Suppressor macrophage treated with lipopolysaccharide for 4 hours (primary cell): ENCODE measurements at regions not wholly inside any gene's neighbourhood (a gene's known extent, or its start where the extent isn't known, plus 50 kb on each side); places are given as distances from the start of the nearest gene placed in this dataset.
A peak's percentile ranks its signal among the peaks of the same experiment; 100 is the strongest.

Experiments
- DNase-seq: peaks from one replicate; pipeline ENCODE4 v3.0.0-alpha.2; 2020

- DNase-seq: no peak
Observed at GRCh38 chr13:22062478-22063205, 391.8 kb downstream of the FGF9 start.

GRCh38 chr13:22063416-22064124 lies 392.7 kb downstream of the FGF9 start:
- no peak for DNase-seq

DNA sequence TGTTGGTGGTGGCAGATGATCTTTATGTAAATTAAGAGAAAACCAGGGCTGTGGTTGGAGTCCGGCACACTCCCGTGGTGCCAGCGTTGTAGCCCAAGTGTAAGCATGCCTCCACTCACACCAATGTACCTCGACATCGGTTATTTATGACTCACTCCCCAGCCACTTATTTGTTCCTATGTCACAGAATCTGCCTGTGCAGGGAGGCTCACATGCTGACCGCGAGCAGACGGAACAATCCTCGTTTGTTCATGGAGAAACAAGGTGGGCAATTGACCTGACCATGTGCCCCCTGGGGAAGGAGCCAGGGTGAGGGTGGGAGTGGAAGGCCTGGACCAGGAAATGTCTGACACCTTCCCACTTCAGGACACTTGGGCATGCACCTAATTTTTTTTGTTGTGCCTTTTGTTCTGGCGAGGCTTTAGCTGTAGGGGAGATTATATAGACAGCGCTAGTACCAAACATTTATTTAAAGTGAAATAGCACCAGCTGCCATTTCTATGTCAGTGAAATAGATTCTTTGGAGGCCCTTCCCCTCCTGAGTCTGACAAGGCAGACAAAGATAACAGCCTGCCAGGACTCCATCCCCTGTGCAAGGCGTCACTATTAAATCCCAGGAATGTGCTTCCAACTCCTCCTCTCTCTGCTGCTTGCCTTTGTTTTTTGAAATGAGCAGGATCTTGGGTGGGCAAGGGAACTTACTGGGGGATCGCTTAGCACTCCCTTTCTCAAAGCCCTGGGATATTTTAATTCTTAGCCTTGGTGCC lies 394.2 kb downstream of the FGF9 start:
- DNase-seq: no peak

DNA sequence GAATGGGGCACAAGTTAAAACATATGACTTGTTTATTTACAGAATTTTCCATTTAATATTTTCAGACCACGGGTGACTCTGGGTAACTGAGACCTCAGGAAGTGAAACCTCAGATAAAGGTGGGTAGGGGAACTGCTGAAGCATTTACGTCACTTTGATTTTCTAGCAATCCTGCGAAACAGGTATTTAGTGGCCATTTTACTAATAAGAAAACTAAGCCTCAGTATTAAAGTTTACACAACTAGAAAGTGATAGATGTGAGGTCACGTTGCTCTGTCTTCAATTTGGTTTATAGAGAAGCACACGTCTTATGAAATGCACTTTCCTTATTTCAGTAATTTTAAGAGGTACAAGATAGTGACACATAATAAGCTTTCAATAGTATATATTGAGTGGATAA lies 402.8 kb downstream of the FGF9 start:
- DNase-seq: no peak

- DNase-seq: peak; percentile 25
Observed at GRCh38 chr13:22074403-22074802, 403.5 kb downstream of the FGF9 start.

- DNase-seq: no peak
Observed at GRCh38 chr13:22076658-22077057, 405.8 kb downstream of the FGF9 start.

DNA sequence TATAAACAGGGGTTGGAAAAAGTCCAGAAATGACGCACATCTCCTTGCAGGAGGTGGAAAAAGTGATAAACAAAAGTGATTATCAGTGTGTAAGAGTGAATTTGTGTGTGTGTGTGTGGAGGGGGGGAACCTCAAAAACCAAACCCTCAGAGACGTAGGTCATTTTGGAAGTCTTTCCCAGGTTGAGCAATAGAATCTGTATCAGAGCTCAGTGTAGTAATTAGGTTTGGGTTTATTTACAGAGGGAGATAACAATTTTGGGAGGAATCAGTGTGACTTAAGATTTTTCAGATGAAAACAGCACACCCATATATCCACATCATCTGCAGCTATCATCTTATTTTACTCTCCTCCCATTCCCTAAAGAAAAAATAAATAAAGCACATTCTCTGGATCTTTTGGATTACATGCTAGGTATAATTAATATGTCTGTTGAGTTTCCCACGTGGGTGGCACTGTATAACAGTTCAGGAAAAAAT lies 406.4 kb downstream of the FGF9 start:
- DNase-seq: no peak

DNA sequence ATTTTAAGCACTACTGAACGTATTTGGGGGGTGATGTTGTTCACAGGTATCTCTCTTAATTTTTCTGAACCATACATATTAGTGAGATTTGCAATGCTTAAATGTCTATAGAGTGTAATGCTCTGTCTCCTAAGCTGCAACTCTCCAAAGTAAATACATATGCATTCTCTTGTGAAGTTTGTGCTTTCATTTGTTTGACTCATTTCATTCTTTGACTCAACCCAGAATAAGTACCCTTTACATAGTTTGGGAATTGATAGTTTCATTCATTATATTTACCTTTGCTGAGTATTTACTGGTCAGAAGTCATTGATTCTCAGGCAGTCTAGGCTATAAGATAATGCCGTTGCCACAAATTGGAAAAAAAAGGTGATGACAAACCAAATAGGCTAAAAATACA lies 406.9 kb downstream of the FGF9 start:
- no peak for DNase-seq

GRCh38 chr13:22079961-22080360 lies 409.1 kb downstream of the FGF9 start:
- DNase-seq: no peak

DNA sequence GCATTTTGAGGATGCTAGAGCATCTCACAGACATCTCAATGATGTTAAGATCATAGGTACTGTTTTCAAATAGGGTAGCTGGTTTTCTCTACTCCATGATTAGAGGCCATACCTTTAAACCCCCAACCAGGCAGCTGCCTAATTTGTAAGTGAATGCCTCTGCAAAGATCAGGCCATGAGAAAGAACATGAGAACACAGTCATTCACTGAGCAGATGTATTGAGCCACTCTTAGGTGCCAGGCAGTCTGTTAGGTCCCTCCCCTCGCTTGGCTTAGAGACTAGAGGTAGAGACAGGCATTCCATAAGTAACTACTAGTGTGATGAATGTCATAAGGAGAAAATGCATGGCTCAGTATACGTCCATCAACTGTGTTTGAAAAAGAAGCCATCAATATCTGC lies 410.0 kb downstream of the FGF9 start:
- no peak for DNase-seq

DNA sequence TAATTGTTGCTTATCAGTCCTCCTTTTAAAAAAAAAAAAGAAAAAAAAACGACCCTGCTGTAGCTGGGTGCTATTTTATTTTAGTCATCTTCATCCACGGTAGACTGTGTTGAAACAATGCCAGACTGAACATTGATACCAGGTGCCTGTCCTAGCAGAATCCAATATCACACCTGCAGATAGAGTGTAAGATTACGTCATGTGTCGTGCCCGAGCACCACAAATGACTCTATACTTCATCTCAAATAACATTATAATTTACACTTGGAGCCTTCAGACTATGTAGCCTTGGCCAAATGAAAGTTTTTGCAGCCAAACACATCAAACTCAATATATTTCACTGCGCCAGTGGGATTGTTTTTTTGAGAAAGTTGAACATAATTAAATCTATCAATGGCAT lies 410.6 kb downstream of the FGF9 start:
- DNase-seq: no peak

DNA sequence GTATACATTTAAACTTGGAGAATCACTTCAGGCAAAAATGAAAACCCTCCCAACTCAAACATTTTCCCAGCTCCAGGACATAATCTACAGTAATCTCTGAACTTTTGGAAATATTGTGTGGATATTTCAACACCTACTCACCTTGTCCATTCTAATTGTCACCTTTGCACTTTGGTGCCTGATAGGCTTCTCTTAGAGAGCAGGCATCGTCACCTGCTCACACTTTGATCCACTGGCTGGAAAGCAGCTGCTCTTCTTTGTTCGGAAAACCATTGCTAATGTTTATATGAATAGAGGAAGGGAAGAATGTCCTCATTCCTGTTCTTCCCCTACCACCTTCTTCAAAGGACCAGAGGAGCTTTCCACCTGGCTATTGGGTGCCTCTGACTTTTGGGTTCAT lies 411.2 kb downstream of the FGF9 start:
- no peak for DNase-seq

GRCh38 chr13:22082437-22083100 lies 411.7 kb downstream of the FGF9 start:
- no peak for DNase-seq

DNA sequence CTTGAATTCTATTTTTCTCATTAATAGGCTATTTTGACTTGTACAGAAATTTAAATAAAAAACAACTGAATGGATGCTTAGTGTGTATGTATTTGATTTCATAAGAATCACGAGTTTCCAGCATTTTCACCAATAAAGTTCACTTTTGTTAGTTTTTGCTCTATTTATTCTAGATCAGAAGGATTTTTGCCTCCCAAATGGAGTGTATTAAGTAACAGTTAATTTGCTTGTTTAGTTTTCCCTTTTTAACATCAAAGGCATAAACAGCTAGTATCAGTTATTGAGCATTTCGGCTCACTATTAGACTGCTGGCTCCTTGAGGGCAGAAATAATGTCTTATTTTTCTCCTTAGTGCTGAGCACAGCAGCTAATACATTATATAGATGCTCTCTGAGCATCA lies 414.1 kb downstream of the FGF9 start:
- DNase-seq: no peak

DNA sequence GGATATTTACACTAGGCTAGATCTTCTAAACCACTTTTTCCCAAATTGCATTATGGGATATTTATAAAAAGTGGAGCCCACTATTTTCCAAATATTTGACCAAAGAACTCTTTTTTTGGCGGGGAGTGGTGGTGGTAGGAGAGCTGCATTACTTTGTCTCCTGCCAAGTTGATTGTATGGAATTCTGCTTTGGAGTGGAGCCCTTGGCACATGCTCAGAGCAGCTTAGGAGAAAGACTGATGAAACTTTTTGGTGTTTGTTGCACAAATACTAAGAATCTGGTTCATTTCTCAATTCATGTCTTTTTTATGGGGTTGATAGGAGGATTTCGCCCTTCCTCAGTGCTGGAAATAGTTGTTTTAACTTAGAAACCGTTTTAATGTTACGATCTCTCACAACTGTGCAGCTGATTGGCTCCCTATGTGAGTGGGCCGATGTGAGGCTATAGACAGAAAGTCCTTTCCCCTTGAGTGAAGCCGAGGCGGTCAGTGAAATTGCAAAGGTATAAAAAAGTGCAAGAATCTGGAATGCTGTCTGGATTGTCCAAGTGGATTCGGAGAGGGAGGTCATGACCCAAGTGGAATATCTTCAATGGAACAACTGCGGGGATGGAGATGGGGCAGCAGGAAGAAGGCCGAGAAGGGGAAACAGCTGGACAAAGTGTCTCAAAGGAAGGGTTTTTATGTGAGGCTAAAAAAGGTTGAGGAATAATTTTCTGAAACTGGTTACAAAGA lies 415.9 kb downstream of the FGF9 start:
- no peak for DNase-seq

DNA sequence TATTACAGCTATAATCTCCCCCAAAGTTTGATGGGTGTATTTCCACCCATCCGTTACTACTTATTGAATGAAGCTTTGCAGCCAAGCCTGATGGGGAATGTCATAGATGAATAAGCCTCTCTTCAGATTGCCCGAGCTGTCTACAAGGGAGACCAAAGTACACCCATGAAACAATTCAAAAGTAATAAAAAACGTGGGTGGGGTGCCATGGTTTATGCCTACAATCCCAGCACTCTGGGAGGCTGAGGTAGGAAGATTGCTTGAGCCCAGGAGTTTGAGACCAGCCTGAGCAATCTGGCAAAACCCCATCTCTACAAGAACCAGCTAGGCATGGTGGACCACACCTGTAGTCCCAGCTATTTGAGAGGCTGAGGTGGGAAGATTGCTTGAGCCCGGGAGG lies 419.2 kb downstream of the FGF9 start:
- DNase-seq: no peak

DNA sequence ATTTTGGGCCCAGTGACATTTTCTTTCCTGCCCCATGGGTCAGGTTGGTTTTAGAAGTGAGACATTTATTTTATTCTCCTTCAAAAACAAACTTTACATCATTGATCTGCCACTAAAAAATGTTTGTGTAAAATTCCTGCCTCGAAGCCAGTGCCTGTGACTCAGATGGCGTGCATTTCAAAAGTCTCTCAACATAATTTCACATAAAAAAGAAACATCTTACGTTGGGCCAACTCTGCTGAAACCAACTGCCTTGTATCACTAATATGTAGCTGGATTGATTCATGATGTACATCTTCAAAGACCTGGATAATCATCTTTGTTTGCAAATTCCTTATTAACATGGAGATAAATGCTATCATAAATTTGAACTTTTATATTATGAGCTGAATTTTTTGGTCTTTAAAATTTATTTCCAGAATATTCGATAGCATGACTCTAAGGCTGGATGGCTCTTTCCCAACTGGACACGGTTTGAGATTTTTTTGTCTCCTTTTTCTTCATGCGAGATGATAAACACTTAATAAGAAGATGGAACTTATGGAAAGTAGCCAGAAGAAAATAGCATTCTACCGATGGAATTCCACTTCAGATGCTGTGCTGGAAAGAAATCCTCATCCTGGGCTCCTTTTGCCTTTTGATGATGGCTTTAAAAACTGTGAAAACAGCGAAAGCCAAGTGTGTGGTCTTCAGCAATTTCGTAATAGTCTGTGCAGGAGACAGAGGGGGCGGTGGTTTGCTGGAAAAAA lies 420.5 kb downstream of the FGF9 start:
- no peak for DNase-seq

- no peak for DNase-seq
Observed at GRCh38 chr13:22091971-22092300, 421.1 kb downstream of the FGF9 start.

- no peak for DNase-seq
Observed at GRCh38 chr13:22092791-22093560, 422.1 kb downstream of the FGF9 start.

DNA sequence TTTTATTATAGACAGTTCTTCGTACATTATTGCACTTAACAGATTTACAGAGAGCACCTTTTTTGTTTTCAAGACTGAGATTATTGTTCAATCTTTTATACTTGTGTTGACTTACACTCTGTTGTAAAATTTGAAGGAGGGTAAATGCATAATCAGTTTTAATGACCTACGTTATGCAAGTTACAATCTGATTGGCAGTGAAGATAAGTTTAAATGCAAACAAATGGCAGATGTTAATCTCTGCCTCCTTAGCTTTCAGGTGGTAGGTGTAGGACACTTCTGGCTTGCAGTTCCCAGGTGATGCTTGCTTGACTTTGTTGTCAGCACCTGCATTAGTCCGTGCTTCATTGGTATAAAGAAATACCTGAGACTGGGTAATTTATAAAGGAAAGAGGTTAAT lies 424.9 kb downstream of the FGF9 start:
- no peak for DNase-seq

GRCh38 chr13:22099585-22099984 lies 428.7 kb downstream of the FGF9 start:
- no peak for DNase-seq
